GM23248 (cell line): ENCODE measurements at regions not wholly inside any gene's neighbourhood (a gene's known extent, or its start where the extent isn't known, plus 50 kb on each side); places are given as distances from the start of the nearest gene placed in this dataset.

Source experiments
- DNase-seq: peaks from one replicate; pipeline ENCODE4 v3.0.0-alpha.2; 2015
- H2AFZ ChIP-seq: fragments of 200-600 bp; sonication (generic); 2 replicates; pipeline ENCODE4 v1.6.1; 2016; ENCODE audit warnings: antibody characterized with exemption
- H3F3A ChIP-seq: fragments of 200-600 bp; sonication (generic); 2 replicates; pipeline ENCODE4 v1.6.1; 2016; ENCODE audit warnings: mild to moderate bottlenecking, antibody characterized with exemption, mixed run types; ENCODE audit not compliant: insufficient read depth
- H3K27ac ChIP-seq: fragments of 200-600 bp; sonication (generic); 2 replicates; pipeline ENCODE4 v1.5.1; 2016; ENCODE audit warnings: mild to moderate bottlenecking
- H3K27me3 ChIP-seq: fragments of 200-600 bp; sonication (generic); replicated peaks from 2 replicates; pipeline ENCODE4 v1.6.1; 2016; ENCODE audit warnings: mild to moderate bottlenecking; ENCODE audit not compliant: insufficient read depth
- H3K36me3 ChIP-seq: fragments of 200-600 bp; sonication (generic); 2 replicates; pipeline ENCODE4 v1.6.1; 2016; ENCODE audit warnings: low read depth, mild to moderate bottlenecking
- H3K4me1 ChIP-seq: fragments of 200-600 bp; sonication (generic); 2 replicates; pipeline ENCODE4 v1.6.1; 2016; ENCODE audit warnings: mild to moderate bottlenecking; ENCODE audit not compliant: insufficient read depth
- H3K4me2 ChIP-seq: fragments of 200-600 bp; sonication (generic); one replicate; pipeline ENCODE4 v1.6.1; 2016; ENCODE audit warnings: mild to moderate bottlenecking; ENCODE audit not compliant: unreplicated experiment
- H3K4me3 ChIP-seq: fragments of 200-600 bp; sonication (generic); 2 replicates; pipeline ENCODE4 v1.5.1; 2016; ENCODE audit warnings: mild to moderate bottlenecking
- H3K79me2 ChIP-seq: fragments of 200-600 bp; sonication (generic); 2 replicates; pipeline ENCODE4 v1.6.1; 2016; ENCODE audit warnings: mild to moderate bottlenecking; ENCODE audit not compliant: insufficient read depth
- H3K9ac ChIP-seq: fragments of 200-600 bp; sonication (generic); 2 replicates; pipeline ENCODE4 v1.6.1; 2016; ENCODE audit warnings: mild to moderate bottlenecking
- H3K9me2 ChIP-seq: fragments of 200-600 bp; sonication (generic); 2 replicates; pipeline ENCODE4 v1.6.1; 2016; ENCODE audit warnings: mixed run types, mild to moderate bottlenecking, moderate library complexity; ENCODE audit not compliant: insufficient read depth
- H3K9me3 ChIP-seq: fragments of 200-600 bp; sonication (generic); one replicate; pipeline ENCODE4 v1.6.1; 2017; ENCODE audit warnings: low read depth
- H4K20me1 ChIP-seq: fragments of 200-600 bp; sonication (generic); 2 replicates; pipeline ENCODE4 v1.6.0; 2016; ENCODE audit not compliant: insufficient read depth
- EZH2 ChIP-seq: fragments of 200-600 bp; sonication (generic); IDR thresholded peaks from 2 replicates; pipeline ENCODE4 v1.6.1; 2018; ENCODE audit warnings: antibody characterized with exemption, mild to moderate bottlenecking; ENCODE audit not compliant: insufficient read depth, poor library complexity, severe bottlenecking
- EZH2phosphoT487 ChIP-seq: fragments of 200-600 bp; sonication (generic); IDR thresholded peaks from 2 replicates; pipeline ENCODE4 v1.6.1; 2018; ENCODE audit warnings: antibody characterized with exemption, moderate library complexity, mild to moderate bottlenecking, low read depth; ENCODE audit not compliant: insufficient read depth
- WGBS, 2 experiments: methylation state at CpG; one replicate each; pipeline ENCODE4 v1.1.6; 2015 to 2017; ENCODE audit warnings: low lambda C conversion rate in 2 of 2, low coverage in 1 of 2; ENCODE audit errors: missing lambda C conversion rate in 2 of 2; 5-methylcytosine and 5-hydroxymethylcytosine counted together
- in situ Hi-C: fragments of 300-500 bp; cut with MboI; formaldehyde crosslinking; loops from 2 replicates; pipeline ENCODE4 v1.15.0; 2020

- no peaks in the 10 kb centered on the region for H3K9me2 ChIP-seq
- peaks cover 42% of the 10 kb centered on the region for H3K4me1 ChIP-seq
- H3K27me3 ChIP-seq = no peaks in the 10 kb centered on the region
- no peaks in the 10 kb centered on the region for H3K9me3 ChIP-seq
- H3K79me2 ChIP-seq = no peaks in the 10 kb centered on the region
- no peak for DNase-seq
- in situ Hi-C loops = loop anchor here (25.0 kb wide), 1 partner anchor 231 kb away; no protein-coding TSS in a partner anchor
- H3F3A ChIP-seq = peaks cover 56% of the 10 kb centered on the region
- WGBS, 2 experiments = 85 to 90% methylated on average over 16 of the region's 16 CpGs
- H3K9ac ChIP-seq = no peak overlapping the region
- no peak overlapping the region for H3K4me2 ChIP-seq
- no peak overlapping the region for H2AFZ ChIP-seq
- H3K27ac ChIP-seq = no peak overlapping the region
- H3K36me3 ChIP-seq = no peaks in the 10 kb centered on the region
- no peak overlapping the region for H3K4me3 ChIP-seq
- H4K20me1 ChIP-seq = no peaks in the 10 kb centered on the region
- TF ChIP-seq EZH2 (no peak), EZH2phosphoT487 (no peak)
These were observed 254.0 kb downstream of the KLF6 start for GRCh38 chr10:3530783-3531645.

GRCh38 chr10:3530346-3530745 lies 254.7 kb downstream of the KLF6 start:
- peak; percentile 79 for DNase-seq
- Histone ChIP-seq H3K9me2 (no peaks in the 10 kb centered on the region), H4K20me1 (no peaks in the 10 kb centered on the region), H3K79me2 (no peaks in the 10 kb centered on the region), H3K27ac (no peak overlapping the region), H3K27me3 (no peaks in the 10 kb centered on the region), H3K4me3 (no peak overlapping the region), H3K4me1 (peaks cover 48% of the 10 kb centered on the region), H3K36me3 (no peaks in the 10 kb centered on the region), H2AFZ (no peak overlapping the region), H3K9ac (no peak overlapping the region), H3K9me3 (no peaks in the 10 kb centered on the region), H3F3A (peaks cover 56% of the 10 kb centered on the region), H3K4me2 (no peak overlapping the region)
- TF ChIP-seq EZH2 (no peak), EZH2phosphoT487 (no peak)
- WGBS, 2 experiments = 43 to 44% methylated on average over 13 of the region's 13 CpGs
- in situ Hi-C loops = loop anchor here (25.0 kb wide), 1 partner anchor 232 kb away; no protein-coding TSS in a partner anchor

- Histone ChIP-seq H3K79me2 (no peaks in the 10 kb centered on the region), H3K36me3 (no peaks in the 10 kb centered on the region), H3K9ac (no peak overlapping the region), H3K4me2 (peak overlapping the region; percentile 9), H3K4me1 (peaks cover 48% of the 10 kb centered on the region), H4K20me1 (no peaks in the 10 kb centered on the region), H3K27ac (no peak overlapping the region), H3F3A (peaks cover 56% of the 10 kb centered on the region), H3K4me3 (no peak overlapping the region), H3K9me2 (no peaks in the 10 kb centered on the region), H3K9me3 (no peaks in the 10 kb centered on the region), H3K27me3 (no peaks in the 10 kb centered on the region), H2AFZ (no peak overlapping the region)
- DNase-seq = no peak
- TF ChIP-seq EZH2phosphoT487 (no peak), EZH2 (no peak)
- WGBS, 2 experiments = 97 to 99% methylated on average over 11 of the region's 11 CpGs
- in situ Hi-C loops = loop anchor here (25.0 kb wide), 1 partner anchor 233 kb away; no protein-coding TSS in a partner anchor
These were observed 255.3 kb downstream of the KLF6 start for GRCh38 chr10:3529691-3530090.

DNA sequence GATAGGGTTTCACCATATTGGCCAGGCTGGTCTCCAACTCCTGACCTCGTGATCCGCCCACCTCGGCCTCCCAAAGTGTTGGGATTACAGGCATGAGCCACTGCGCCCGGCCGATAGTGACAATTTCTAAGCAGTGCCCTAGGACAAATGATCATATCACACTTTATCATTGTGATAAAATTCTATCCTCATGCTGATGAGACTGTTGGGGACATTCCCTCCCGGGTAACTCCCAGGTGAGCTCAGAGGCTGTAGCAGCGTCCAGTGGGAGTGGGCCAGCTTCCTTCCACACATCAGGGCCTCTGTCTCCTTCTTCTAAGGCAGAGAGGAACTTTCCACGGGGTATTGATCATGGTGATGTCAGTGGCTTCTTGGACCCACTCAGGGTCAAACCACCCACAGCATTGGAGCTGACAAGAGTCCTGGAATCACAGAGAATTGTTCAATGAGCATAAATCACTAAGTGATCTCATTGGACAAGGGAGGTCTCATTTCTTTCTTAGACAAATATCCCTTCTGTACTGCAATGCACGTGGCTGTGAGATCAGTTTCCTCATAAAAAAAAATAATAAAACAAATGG lies 256.1 kb downstream of the KLF6 start:
- Histone ChIP-seq H3K9me3 (no peaks in the 10 kb centered on the region), H3K9me2 (no peaks in the 10 kb centered on the region), H4K20me1 (no peaks in the 10 kb centered on the region), H3K36me3 (no peaks in the 10 kb centered on the region), H3K9ac (peak overlapping the region; percentile 79), H3K4me2 (no peak overlapping the region), H3K79me2 (no peaks in the 10 kb centered on the region), H3K4me1 (peaks cover 48% of the 10 kb centered on the region), H3K27me3 (no peaks in the 10 kb centered on the region), H2AFZ (no peak overlapping the region), H3K27ac (peak overlapping the region; percentile 97), H3F3A (peaks cover 56% of the 10 kb centered on the region), H3K4me3 (no peak overlapping the region)
- no peak for DNase-seq
- WGBS, 2 experiments = 69% methylated on average over 10 of the region's 10 CpGs
- in situ Hi-C loops = loop anchor here (25.0 kb wide), 1 partner anchor 233 kb away; no protein-coding TSS in a partner anchor
- no peak for TF ChIP-seq EZH2
